NCI-H2227 (cell line): ENCODE measurements at regions not wholly inside any gene's neighbourhood (a gene's known extent, or its start where the extent isn't known, plus 50 kb on each side); places are given as distances from the start of the nearest gene placed in this dataset.
"Not testable (repeated sequence)": the region's sequence is repeated elsewhere in the genome, so short reads cannot be mapped to it uniquely, and the experiment has no call there.

Source experiments
- DNase-seq: peaks from one replicate; lab custom pipeline; 2025; ENCODE audit not compliant: unreplicated experiment; lab: John Stamatoyannopoulos, UW

DNA sequence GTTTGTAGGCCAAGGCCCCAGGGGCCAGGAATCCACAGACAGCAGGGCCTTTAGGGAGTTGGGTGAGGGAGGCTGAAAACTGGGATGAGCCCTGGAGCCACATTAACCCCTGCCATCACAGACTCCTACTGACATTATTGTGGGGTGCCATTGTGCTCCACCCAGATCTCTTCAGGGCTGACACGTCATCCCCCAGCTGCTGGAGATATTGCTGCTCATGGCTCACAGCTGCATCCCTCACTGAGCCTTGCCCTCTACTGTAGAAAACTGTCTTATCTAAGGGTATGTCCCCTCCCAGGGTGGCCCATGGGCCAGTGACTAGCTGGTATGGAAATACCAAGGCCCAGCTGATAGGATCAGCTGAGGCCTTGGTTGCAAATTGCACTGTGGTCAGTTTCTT is 87.3 kb upstream of the PRR23C start:
- no peak for DNase-seq

DNA sequence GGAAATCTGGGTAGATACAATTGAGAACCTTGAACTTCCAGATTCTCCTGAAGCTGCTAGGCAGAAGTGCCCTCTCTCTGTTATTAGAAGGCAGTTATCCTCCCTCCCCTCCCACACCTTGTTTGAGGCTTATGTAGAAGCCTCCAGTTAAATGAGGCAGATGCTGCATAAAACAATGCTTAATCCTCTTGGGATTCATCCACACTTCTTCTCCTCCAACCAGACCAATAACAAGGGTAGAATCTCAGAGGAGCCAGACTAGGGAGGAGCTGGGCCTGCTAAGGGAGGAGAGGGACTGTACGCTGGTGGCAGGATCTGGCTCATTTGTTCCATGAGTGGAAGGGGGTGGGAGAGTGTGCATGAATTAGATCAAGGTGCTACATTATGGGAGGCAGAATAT is 88.3 kb upstream of the PRR23C start:
- no peak for DNase-seq

DNA sequence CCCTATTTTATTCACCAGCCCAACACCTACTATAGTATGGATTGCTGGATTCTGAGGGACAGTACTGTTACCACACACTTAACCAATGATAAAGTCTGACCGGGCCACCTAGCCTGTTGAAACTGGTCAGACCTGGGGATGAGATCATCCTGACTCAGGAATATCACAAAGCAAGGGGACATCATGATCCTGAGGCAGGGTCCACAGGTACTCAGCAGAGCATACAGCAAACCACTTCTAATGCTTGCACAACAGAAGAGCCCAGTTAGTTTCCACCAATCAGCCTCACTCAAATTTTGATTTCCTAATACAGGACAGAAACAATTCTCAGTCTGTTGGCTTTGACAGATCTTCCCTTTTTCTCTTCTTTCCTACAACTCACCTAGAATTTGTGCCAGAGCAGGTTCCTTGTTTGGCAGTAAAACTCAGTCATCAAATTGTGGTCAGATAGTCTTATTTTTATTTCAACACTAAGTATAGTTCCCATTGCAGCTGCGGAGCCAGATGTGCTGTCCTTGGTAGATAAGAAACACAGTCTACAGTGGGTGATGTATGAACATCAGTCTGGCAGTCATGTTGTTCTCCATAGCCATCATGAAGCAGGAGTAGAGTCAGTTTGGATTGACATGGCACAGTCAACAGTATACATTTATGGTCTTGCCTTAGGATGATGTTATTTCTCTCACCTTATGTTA is 90.1 kb upstream of the PRR23C start:
- no peak for DNase-seq

DNA sequence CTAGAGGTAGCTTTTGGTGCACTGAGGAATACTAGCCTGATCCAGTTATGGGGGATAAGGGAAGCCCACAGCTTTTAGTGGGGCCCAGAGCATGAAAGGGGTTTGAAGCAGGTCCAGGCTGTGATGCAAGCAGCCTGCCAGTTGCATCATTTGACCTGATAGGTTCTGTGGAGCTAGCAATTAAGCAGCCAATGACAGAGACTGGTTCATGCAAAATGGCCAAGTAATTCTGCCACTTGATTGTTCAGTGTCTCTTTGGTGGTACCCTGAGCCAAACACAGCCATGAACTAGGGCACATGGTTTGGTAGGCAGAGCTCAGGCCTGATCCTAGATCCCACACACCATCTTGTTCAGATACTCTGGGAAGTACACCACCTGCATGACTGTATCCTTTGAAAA is 91.0 kb upstream of the PRR23C start:
- DNase-seq = no peak

DNA sequence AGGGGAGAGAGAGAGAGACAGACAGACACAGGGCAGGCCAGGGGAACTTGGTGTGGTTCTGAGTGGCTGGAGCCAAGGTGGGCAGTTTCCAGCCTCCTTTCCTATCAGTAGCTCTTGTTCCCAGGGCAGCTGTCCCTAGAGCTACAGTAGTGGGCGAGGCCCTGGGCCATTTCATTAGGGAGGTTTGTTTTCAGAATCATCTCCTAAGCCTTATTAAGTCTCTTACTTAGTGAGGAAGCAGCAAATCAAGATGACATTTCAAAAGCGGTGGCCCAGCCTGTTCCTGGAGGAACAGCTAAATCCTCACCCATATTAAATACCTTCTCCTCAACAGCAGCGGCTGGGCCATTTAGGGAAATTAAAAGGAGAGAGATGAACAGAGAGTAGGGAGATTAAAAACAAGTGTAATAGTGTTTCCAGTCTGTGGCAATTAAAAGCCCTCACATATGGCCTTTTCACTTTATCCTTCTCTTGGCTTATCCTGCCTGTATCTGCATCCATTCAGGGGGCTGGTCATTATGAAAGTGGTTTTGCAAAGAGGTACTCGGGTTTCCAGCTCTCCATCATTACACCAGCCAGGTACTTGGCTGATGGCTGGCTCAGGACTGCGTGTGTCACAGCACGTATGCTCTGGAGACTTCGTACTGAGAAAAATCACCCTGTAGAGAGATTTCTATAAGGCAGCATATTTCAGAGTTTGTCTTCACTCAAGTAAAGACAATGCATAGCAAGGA is 91.9 kb upstream of the PRR23C start:
- DNase-seq = no peak

- DNase-seq = no peak
These were observed 95.9 kb upstream of the PRR23C start for GRCh38 chr3:139140553-139140952.

- DNase-seq = not testable (repeated sequence)
These were observed 101.3 kb upstream of the PRR23C start for GRCh38 chr3:139145980-139146379.

DNA sequence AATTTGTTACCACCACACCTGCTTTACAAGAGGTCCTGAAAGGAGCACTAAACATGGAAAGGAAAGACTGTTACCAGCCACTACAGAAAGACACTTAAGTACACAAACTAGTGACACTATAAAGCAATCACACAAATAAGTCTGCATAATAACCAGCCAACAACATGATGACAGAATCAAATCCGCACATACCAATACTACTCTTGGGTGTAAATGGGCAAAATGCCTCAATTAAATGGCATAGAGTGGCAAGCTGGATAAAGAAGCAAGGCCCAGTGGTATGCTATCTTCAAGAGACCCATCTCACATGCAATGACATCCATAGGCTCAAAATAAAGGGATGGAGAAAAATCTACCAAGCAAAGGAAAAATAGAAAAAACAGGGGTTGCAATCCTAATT is 106.8 kb upstream of the PRR23C start:
- DNase-seq = no peak

DNA sequence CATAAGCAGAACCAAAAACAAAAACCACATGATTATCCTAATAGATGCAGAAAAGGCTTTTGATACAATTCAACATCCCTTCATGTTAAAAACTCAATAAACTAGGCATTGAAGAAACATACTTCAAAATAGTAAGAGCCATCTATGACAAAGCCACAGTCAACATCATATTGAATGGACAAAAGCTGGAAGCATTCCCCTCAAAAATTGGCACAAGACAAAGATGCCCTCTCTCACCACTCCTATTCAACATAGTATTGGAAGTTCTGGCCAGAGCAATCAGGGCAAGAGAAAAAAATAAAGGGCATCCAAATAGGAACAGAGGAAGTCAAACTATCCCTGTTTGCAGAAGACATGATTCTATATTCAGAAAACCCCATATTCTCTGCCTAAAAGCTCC is 108.7 kb upstream of the PRR23C start:
- DNase-seq = not testable (repeated sequence)

- DNase-seq = no peak
These were observed 112.7 kb upstream of the PRR23C start for GRCh38 chr3:139157161-139157932.

DNA sequence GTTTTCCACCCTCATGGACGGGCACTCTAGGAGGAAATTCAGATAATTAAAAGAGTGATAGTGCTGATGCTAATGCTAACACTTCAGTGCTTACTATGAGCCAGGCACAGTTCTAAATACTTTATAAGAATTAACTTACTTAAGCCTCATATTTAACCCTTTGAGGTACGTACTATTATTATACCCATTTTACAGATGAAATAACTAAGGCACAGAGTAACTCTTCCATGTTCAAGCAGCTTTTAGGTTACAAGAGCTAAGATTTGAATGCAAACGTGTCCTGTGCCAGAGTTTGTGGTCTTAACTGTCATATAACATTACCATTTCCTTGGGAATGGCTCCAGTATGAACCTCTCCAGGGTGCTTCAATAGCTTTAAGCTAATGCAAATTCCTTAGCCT is 114.7 kb upstream of the PRR23C start:
- no peak for DNase-seq

DNA sequence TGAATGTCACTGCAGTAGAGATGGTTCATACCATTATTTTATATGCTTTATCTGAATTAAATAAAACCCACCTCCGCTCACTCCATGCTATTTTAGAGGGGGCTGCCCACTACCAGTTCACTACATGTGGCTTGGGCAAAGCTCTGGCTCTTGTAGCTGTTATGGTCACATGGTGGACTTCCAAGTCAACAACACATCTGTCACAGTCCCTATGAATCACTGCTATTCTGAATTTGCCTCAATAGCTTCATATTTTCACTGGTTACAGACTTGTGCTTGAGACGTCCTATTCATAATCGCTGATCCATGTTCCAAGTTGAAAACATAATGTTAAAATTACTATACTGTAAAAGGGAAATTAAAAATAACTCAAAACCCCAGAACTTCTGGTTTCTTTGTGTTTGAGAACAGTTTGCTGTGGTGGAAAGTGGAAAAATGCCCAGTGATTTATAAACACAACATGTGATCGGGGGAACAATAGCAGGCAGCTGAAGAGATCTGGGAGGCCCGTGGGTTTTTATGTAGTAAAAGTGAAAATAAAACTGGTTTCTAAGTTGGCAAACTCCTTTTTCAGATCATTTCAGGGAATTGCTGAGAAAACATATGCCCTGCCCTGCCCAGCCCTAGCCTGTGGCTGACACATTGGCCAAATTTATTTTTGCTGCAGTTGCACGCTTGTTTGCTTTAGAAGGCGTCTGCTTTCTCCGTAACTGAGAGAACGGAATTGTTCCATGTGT is 128.8 kb upstream of the PRR23C start:
- DNase-seq = peak; percentile 1

- no peak for DNase-seq
These were observed 135.8 kb upstream of the PRR23C start for GRCh38 chr3:139180489-139180888.

DNA sequence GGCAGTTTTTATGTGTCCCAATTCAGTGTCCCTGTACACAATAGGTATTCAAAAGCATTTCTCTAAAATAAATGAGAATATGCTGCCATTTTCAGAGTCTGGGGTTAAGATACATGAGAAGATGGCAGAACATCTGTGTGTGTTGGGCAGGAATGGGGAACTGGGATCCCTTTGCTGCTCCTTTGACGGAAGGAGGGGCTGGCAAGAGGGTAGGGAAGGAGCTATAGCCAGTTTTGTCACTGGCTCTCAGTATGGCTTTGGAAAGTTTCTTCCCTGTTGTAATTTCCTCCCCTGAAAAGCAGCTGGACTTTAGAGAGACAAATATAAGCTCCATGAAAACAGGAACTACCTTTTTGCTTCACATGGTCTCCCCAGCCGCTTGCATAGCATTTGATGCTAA is 137.5 kb upstream of the PRR23C start:
- no peak for DNase-seq

GRCh38 chr3:139182598-139182997 is 137.9 kb upstream of the PRR23C start:
- no peak for DNase-seq

DNA sequence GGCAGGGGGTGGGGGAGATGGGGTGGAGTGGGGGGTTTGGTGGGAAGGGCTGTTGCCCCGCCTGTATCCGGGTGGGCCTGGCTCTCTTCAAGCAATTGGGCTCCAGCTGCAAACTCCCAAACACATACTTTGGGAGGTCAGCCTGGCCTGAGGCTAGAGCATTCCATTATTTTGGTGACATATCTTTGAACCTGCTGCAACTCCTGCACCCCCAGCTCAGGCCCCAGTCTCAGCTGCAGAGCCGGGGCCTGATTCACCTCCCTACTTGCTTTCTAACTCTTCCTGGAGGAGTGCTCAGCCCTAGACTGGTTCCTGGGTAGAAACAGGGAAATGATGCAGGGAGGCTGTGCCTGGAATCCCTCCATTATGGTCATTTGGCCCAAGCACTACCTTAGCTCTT is 140.8 kb upstream of the PRR23C start:
- no peak for DNase-seq

DNA sequence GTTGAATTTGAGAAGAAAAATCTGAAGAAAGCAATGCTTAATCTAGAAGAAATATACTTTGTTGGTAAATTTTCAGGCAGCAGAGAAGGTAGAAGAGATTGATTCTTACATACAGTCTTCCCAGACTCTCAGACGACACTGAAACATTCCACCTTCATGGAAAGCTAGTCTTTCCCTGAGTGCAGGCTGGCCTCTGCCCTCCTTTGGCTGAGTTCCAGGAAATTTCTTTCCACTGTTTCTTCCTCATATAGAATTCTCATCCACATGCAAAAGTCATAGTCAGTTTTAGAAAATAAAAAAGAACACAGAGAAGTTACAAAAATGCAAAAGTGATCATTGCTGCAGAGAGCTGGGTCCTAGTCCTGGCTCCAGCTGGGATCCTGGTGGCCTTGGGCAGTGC is 142.5 kb upstream of the PRR23C start:
- DNase-seq = peak; percentile 10

DNA sequence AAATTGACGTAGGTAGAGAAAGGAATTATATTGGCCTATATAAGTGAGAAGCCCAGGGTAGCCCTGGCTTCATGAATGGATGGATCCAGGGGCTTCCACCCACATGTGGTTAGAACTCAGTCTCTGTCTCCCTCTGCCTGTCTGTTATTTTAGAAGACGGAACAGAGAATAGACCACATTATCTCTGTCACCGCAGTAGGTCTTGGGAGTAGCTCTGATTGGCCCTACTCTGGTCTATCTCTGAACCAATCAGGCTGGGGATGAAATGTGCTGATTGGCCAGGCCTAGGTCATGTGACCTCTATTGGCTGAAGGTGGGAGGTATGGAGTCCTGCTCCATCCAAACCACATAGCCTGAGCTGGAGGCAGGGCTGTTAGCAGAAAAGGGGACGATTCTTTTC is 143.0 kb upstream of the PRR23C start:
- DNase-seq = no peak

GRCh38 chr3:139189943-139190342 is 145.3 kb upstream of the PRR23C start:
- DNase-seq = no peak

- DNase-seq = not testable (repeated sequence)
These were observed 149.4 kb upstream of the MRPS22 start for GRCh38 chr3:139194421-139194820.

DNA sequence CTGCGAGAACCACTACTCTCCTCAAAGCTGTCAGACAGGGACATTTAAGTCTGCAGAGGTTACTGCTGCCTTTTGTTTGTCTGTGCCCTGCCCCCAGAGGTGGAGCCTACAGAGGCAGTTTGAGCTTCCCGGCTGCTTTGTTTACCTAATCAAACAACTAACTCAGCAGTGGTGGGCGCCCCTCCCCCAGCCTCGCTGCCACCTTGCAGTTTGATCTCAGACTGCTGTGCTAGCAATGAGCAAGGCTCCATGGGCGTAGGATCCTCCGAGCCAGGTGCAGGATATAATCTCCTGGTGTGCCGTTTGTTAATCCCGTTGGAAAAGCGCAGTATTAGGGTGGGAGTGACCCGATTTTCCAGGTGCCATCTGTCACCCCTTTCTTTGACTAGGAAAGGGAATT is 147.7 kb upstream of the MRPS22 start:
- not testable (repeated sequence) for DNase-seq
